Karpas-422 (cell line): ENCODE measurements at regions not wholly inside any gene's neighbourhood (a gene's known extent, or its start where the extent isn't known, plus 50 kb on each side); places are given as distances from the start of the nearest gene placed in this dataset.

Experiments used
- DNase-seq: peaks from one replicate; pipeline ENCODE4 v3.0.0-alpha.2; 2015
- H2AFZ ChIP-seq: fragments of 200-600 bp; sonication (generic); 2 replicates; pipeline ENCODE4 v1.6.1; 2014; ENCODE audit warnings: antibody characterized with exemption, low read length, mixed read lengths
- H3K27ac ChIP-seq: fragments of 200-600 bp; sonication (generic); 2 replicates; pipeline ENCODE4 v1.5.1; 2014; ENCODE audit warnings: mild to moderate bottlenecking, low read length, moderate library complexity
- H3K27me3 ChIP-seq: fragments of 200-600 bp; sonication (generic); 2 replicates; pipeline ENCODE4 v1.6.1; 2014; ENCODE audit warnings: low read length, mixed read lengths
- H3K36me3 ChIP-seq: fragments of 200-600 bp; sonication (generic); 2 replicates; pipeline ENCODE4 v1.6.1; 2014; ENCODE audit warnings: low read length, mixed read lengths; ENCODE audit not compliant: insufficient read depth
- H3K4me1 ChIP-seq: fragments of 200-600 bp; sonication (generic); 2 replicates; pipeline ENCODE4 v1.6.1; 2014; ENCODE audit warnings: mild to moderate bottlenecking, low read length, mixed read lengths
- H3K4me2 ChIP-seq: fragments of 200-600 bp; sonication (generic); 2 replicates; pipeline ENCODE4 v1.6.1; 2014; ENCODE audit warnings: low read length, low read depth, mild to moderate bottlenecking; ENCODE audit not compliant: poor library complexity, severe bottlenecking
- H3K4me3 ChIP-seq: fragments of 200-600 bp; sonication (generic); 2 replicates; pipeline ENCODE4 v1.5.1; 2014; ENCODE audit warnings: mild to moderate bottlenecking, antibody characterized with exemption, low read length, mixed read lengths
- H3K79me2 ChIP-seq: fragments of 200-600 bp; sonication (generic); 2 replicates; pipeline ENCODE4 v1.6.1; 2014; ENCODE audit warnings: mild to moderate bottlenecking, low read length, mixed read lengths
- H3K9ac ChIP-seq: fragments of 200-600 bp; sonication (generic); 2 replicates; pipeline ENCODE4 v1.6.0; 2014; ENCODE audit warnings: low read length
- H3K9me2 ChIP-seq: fragments of 200-600 bp; sonication (generic), shearing (Covaris generic); replicated peaks from 2 replicates; pipeline ENCODE4 v1.6.0; 2014; ENCODE audit warnings: mild to moderate bottlenecking, low read length, moderate library complexity; ENCODE audit not compliant: insufficient read depth
- H3K9me3 ChIP-seq: fragments of 300-700, 200-600 bp; sonication (generic); 2 replicates; pipeline ENCODE4 v1.6.1; 2014; ENCODE audit warnings: low read length, mixed read lengths
- H4K20me1 ChIP-seq: fragments of 200-600 bp; sonication (generic); 2 replicates; pipeline ENCODE4 v1.6.1; 2014; ENCODE audit warnings: mild to moderate bottlenecking, antibody characterized with exemption, low read length, low read depth; ENCODE audit not compliant: insufficient read depth

- Histone ChIP-seq H3K9me3 (peaks cover 6% of the 10 kb centered on the region), H3K9me2 (no peaks in the 10 kb centered on the region), H3K4me2 (no peak overlapping the region), H3K36me3 (no peaks in the 10 kb centered on the region), H2AFZ (no peak overlapping the region), H3K4me1 (no peaks in the 10 kb centered on the region), H3K79me2 (no peaks in the 10 kb centered on the region), H3K4me3 (no peak overlapping the region), H3K9ac (no peak overlapping the region), H3K27me3 (no peaks in the 10 kb centered on the region), H4K20me1 (no peaks in the 10 kb centered on the region), H3K27ac (no peak overlapping the region)
- no peak for DNase-seq
These were observed 143.0 kb downstream of the RASSF9 start for GRCh38 chr12:85693093-85693665.

DNA sequence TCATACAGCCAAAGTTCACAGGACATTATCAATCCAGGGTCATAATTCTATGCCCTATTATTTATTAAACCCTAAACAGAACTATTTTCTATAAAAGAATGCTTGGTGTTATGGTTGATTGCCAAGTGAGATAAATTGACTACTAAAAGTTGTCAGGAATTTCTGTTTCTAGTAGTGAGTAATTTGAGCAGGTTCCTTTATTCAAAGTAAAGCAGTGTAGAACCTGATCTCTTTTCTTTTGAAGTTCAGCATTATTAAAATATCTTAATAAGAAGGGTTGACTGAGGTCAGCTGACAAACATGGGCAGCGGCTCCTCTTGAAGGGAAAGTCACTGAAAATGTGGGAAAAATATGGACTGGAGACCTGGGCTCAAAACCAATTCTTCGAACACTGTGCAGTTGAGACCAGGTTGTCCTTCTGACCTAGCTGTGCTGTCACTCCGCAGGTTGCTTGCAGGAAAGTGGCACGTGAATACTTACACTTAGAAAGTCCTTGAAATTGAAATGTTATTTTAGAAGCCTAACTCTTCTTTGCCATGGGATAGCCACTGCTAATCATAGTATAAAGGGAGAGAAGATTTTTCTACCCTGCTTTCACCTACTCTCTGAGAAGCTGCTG, 141.0 kb downstream of the RASSF9 start:
- Histone ChIP-seq H3K27ac (no peak overlapping the region), H4K20me1 (no peaks in the 10 kb centered on the region), H3K4me3 (no peak overlapping the region), H3K36me3 (no peaks in the 10 kb centered on the region), H3K27me3 (no peaks in the 10 kb centered on the region), H3K4me1 (no peaks in the 10 kb centered on the region), H3K9me2 (no peaks in the 10 kb centered on the region), H3K4me2 (no peak overlapping the region), H3K9ac (no peak overlapping the region), H3K79me2 (no peaks in the 10 kb centered on the region), H3K9me3 (peaks cover 3% of the 10 kb centered on the region; the same call in 1 of the 2 replicates), H2AFZ (no peak overlapping the region)
- no peak for DNase-seq

- Histone ChIP-seq H3K4me3 (no peak overlapping the region), H3K27ac (no peak overlapping the region), H3K9me3 (peaks cover 6% of the 10 kb centered on the region; the same call in 1 of the 2 replicates), H3K4me2 (no peak overlapping the region), H3K79me2 (no peaks in the 10 kb centered on the region), H3K27me3 (no peaks in the 10 kb centered on the region), H2AFZ (no peak overlapping the region), H4K20me1 (no peaks in the 10 kb centered on the region), H3K4me1 (no peaks in the 10 kb centered on the region), H3K9me2 (no peaks in the 10 kb centered on the region), H3K9ac (no peak overlapping the region), H3K36me3 (no peaks in the 10 kb centered on the region)
- no peak for DNase-seq
These were observed 139.2 kb downstream of the RASSF9 start for GRCh38 chr12:85697003-85697402.

DNA sequence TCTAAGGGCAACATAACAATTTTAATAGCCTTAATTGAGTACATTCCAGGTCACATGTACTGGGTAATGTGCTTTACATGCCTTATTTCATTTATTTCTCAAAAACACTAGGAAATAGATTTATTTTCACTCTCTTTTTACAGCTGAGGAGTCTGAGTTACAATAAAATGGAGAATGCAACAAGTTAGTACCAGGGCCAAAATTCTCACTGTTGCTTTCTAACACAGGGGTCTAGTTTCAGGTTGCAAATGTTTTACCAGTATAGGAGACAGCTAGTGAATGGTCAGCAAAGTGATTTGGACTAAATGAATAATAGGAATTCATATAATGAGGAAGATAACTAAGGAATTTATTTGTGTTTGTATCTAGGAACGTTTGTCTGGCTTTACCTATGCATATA, 137.3 kb downstream of the RASSF9 start:
- Histone ChIP-seq H2AFZ (no peak overlapping the region), H3K4me1 (no peaks in the 10 kb centered on the region), H3K36me3 (no peaks in the 10 kb centered on the region), H3K9me3 (peaks cover 6% of the 10 kb centered on the region; the same call in 1 of the 2 replicates), H3K4me2 (no peak overlapping the region), H4K20me1 (no peaks in the 10 kb centered on the region), H3K79me2 (no peaks in the 10 kb centered on the region), H3K27me3 (no peaks in the 10 kb centered on the region), H3K9ac (no peak overlapping the region), H3K9me2 (no peaks in the 10 kb centered on the region), H3K27ac (no peak overlapping the region), H3K4me3 (no peak overlapping the region)
- no peak for DNase-seq

GRCh38 chr12:85708775-85709174, 127.4 kb downstream of the RASSF9 start:
- no peaks in the 10 kb centered on the region for H4K20me1 ChIP-seq
- H3K27me3 ChIP-seq, result no peaks in the 10 kb centered on the region
- DNase-seq, result no peak
- H3K4me3 ChIP-seq, result no peak overlapping the region
- H3K36me3 ChIP-seq, result no peaks in the 10 kb centered on the region
- no peak overlapping the region for H3K9ac ChIP-seq
- H3K4me2 ChIP-seq, result no peak overlapping the region
- H3K9me3 ChIP-seq, result peaks cover 19% of the 10 kb centered on the region; the same call in 1 of the 2 replicates
- no peak overlapping the region for H3K27ac ChIP-seq
- no peaks in the 10 kb centered on the region for H3K9me2 ChIP-seq
- H2AFZ ChIP-seq, result no peak overlapping the region
- H3K4me1 ChIP-seq, result no peaks in the 10 kb centered on the region
- H3K79me2 ChIP-seq, result no peaks in the 10 kb centered on the region

DNA sequence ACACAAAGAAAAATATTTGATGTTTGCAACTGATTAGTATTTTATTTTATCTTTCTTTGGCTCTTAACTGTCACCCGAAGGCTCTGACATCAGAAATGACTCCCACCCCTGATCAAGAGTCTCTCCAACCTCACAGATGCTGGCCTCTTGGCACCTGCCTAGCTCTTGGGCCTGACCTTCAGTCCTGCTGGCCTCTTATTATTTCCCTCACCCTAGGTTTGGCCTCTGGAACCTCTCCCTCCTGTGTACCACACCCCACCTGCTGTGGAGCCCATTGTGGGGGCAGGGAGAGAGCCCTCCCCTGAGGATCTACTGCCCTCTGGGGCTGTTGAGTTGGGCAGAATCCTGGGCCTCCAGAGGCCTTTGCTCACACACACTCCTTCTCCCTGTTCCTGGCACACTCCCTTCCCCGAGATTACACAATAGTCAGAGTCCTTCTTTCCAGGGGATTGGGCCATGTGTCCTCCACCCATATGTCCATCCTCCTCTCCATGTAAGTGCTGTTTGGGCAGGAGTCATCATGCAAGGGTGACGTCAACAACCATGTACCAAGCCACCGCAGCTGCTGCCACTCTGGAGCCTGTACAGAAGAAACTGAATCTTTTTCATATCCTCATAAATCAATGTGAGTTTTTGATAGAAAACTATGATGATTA, 124.3 kb downstream of the RASSF9 start:
- peaks cover 20% of the 10 kb centered on the region; the same call in 1 of the 2 replicates for H3K9me3 ChIP-seq
- H3K27me3 ChIP-seq, result no peaks in the 10 kb centered on the region
- no peaks in the 10 kb centered on the region for H4K20me1 ChIP-seq
- no peak overlapping the region for H3K4me2 ChIP-seq
- H3K4me1 ChIP-seq, result no peaks in the 10 kb centered on the region
- H3K9ac ChIP-seq, result no peak overlapping the region
- no peaks in the 10 kb centered on the region for H3K36me3 ChIP-seq
- H2AFZ ChIP-seq, result no peak overlapping the region
- H3K79me2 ChIP-seq, result no peaks in the 10 kb centered on the region
- H3K4me3 ChIP-seq, result no peak overlapping the region
- H3K27ac ChIP-seq, result no peak overlapping the region
- DNase-seq, result no peak
- no peaks in the 10 kb centered on the region for H3K9me2 ChIP-seq

GRCh38 chr12:85713373-85713772, 122.8 kb downstream of the RASSF9 start:
- DNase-seq, result no peak

DNA sequence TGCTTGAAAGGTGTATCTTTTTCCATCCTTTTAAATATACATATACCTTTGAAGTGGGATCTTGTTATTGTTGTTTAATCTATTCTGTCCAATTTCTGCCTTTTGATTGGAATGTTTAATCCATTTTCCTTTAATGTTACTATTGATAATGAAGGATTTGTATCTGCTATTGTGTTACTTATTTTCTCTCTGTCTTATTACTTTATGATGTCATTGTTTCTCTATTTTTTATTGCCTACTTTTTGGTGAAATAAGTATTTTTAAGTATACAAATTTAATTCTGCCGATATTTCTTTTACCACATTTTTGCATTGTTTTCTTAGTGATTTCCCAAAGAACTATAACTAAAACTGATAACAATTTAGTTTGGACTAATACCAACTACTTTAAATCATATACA, 121.8 kb downstream of the RASSF9 start:
- H3K4me1 ChIP-seq, result no peaks in the 10 kb centered on the region
- no peaks in the 10 kb centered on the region for H3K36me3 ChIP-seq
- H2AFZ ChIP-seq, result no peak overlapping the region
- H3K79me2 ChIP-seq, result no peaks in the 10 kb centered on the region
- no peak overlapping the region for H3K27ac ChIP-seq
- H3K4me3 ChIP-seq, result no peak overlapping the region
- no peak overlapping the region for H3K9ac ChIP-seq
- H3K9me2 ChIP-seq, result no peaks in the 10 kb centered on the region
- DNase-seq, result no peak
- no peaks in the 10 kb centered on the region for H4K20me1 ChIP-seq
- H3K4me2 ChIP-seq, result no peak overlapping the region
- H3K27me3 ChIP-seq, result no peaks in the 10 kb centered on the region
- H3K9me3 ChIP-seq, result peaks cover 24% of the 10 kb centered on the region

More at GRCh38 chr12:85713373-85713772, 122.8 kb downstream of the RASSF9 start:
- no peak overlapping the region for H2AFZ ChIP-seq
- no peaks in the 10 kb centered on the region for H3K27me3 ChIP-seq
- no peaks in the 10 kb centered on the region for H4K20me1 ChIP-seq
- H3K4me2 ChIP-seq, result no peak overlapping the region
- H3K4me3 ChIP-seq, result no peak overlapping the region
- peaks cover 23% of the 10 kb centered on the region for H3K9me3 ChIP-seq
- no peak overlapping the region for H3K9ac ChIP-seq
- no peaks in the 10 kb centered on the region for H3K79me2 ChIP-seq
- H3K27ac ChIP-seq, result no peak overlapping the region
- no peaks in the 10 kb centered on the region for H3K36me3 ChIP-seq
- no peaks in the 10 kb centered on the region for H3K4me1 ChIP-seq
- H3K9me2 ChIP-seq, result no peaks in the 10 kb centered on the region
